ENCODE measurements at regions not wholly inside any gene's neighbourhood (a gene's known extent, or its start where the extent isn't known, plus 50 kb on each side); places are given as distances from the start of the nearest gene placed in this dataset.

DNA sequence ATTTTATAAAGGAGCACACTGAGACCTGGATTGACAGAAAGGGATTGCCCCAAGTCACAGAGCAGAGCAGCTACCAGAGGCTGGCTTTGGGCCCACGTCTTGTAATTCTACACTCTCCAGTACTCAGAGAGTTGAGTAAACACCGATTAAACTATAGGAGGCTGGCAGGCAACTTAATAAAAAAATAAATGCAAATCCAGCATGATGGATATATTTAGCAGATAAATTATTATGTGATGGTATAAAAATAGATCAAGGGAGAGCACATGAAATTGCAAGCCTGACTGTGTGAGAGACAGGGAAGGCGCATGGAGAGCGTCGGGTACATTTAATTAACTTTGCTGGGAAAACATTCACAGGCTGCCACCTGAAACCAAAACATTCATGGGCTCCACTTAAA, 87.7 kb upstream of the CCL2 start:
- TF ChIP-seq POLR2AphosphoS5 (IDR thresholded peaks at IDR 0.05; ENCODE audit: low read length) (no peak), POLR2A (IDR thresholded peaks at IDR 0.05; ENCODE audit: low read depth, low read length) (no peak), ESRRA (IDR thresholded peaks at IDR 0.05; ENCODE audit: low read length) (no peak), RBBP5 (conservative IDR thresholded peaks at IDR 0.05) (no peak)

Measured in GM12878 (cell line).